WERI-Rb-1 (cell line): ENCODE measurements at regions not wholly inside any gene's neighbourhood (a gene's known extent, or its start where the extent isn't known, plus 50 kb on each side); places are given as distances from the start of the nearest gene placed in this dataset.
A peak's percentile ranks its signal among the peaks of the same experiment; 100 is the strongest.

Experiments used
- DNase-seq: peaks from one replicate; pipeline ENCODE4 v3.0.0-alpha.2; 2020
- H3K27ac ChIP-seq: fragments of 250-450 bp; sonication (Bioruptor Pico); 2 replicates; pipeline ENCODE4 v1.5.1; 2020; ENCODE audit warnings: mild to moderate bottlenecking, moderate library complexity
- H3K27me3 ChIP-seq: fragments of 250-450 bp; sonication (Bioruptor Pico); 2 replicates; pipeline ENCODE4 v1.5.1; 2021; ENCODE audit warnings: mild to moderate bottlenecking, low read depth, moderate library complexity; ENCODE audit not compliant: insufficient read depth, severe bottlenecking
- H3K36me3 ChIP-seq: fragments of 250-450 bp; sonication (Bioruptor Pico); 2 replicates; pipeline ENCODE4 v1.5.1; 2020; ENCODE audit warnings: mild to moderate bottlenecking, moderate library complexity
- H3K4me3 ChIP-seq: 2 replicates; pipeline ENCODE4 v1.5.1; 2011; ENCODE audit warnings: low read depth, mild to moderate bottlenecking, control low read depth, low read length
- H3K9me3 ChIP-seq: fragments of 250-450 bp; sonication (Bioruptor Pico); 2 replicates; pipeline ENCODE4 v1.5.1; 2021; ENCODE audit warnings: mild to moderate bottlenecking, moderate library complexity; ENCODE audit not compliant: severe bottlenecking
- TF ChIP-seq, protein P1 (sequence below): IDR thresholded peaks from 2 replicates; pipeline ENCODE4 v1.5.1; 2011; ENCODE audit warnings: low read depth, mild to moderate bottlenecking, control low read depth, inconsistent platforms, low read length

DNA sequence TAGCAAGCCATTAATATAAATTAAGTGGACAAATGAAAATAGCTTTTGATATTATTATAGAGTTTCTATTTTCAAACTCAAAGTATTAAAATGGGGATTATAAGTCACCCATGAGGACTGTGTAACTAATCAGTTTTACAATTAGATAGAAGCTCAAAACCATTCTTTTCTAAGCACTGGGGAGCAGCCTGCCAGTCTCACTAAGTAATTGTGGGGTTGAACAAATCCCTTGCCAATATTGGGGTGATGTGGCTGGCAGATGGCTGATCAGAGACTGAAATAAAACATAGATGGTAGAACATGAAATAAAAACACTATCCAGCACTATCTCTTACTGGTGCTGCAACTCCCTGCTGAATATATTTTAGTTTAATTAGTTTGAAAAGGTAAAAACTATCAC, 353.2 kb downstream of the FLRT2 start:
- no peak for DNase-seq
- no peaks in the 10 kb centered on the region for H3K9me3 ChIP-seq
- H3K27me3 ChIP-seq = no peaks in the 10 kb centered on the region
- H3K36me3 ChIP-seq = no peaks in the 10 kb centered on the region
- TF ChIP-seq, protein P1, sequence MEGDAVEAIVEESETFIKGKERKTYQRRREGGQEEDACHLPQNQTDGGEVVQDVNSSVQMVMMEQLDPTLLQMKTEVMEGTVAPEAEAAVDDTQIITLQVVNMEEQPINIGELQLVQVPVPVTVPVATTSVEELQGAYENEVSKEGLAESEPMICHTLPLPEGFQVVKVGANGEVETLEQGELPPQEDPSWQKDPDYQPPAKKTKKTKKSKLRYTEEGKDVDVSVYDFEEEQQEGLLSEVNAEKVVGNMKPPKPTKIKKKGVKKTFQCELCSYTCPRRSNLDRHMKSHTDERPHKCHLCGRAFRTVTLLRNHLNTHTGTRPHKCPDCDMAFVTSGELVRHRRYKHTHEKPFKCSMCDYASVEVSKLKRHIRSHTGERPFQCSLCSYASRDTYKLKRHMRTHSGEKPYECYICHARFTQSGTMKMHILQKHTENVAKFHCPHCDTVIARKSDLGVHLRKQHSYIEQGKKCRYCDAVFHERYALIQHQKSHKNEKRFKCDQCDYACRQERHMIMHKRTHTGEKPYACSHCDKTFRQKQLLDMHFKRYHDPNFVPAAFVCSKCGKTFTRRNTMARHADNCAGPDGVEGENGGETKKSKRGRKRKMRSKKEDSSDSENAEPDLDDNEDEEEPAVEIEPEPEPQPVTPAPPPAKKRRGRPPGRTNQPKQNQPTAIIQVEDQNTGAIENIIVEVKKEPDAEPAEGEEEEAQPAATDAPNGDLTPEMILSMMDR = no peak
- no peak overlapping the region for H3K4me3 ChIP-seq
- H3K27ac ChIP-seq = no peak overlapping the region

DNA sequence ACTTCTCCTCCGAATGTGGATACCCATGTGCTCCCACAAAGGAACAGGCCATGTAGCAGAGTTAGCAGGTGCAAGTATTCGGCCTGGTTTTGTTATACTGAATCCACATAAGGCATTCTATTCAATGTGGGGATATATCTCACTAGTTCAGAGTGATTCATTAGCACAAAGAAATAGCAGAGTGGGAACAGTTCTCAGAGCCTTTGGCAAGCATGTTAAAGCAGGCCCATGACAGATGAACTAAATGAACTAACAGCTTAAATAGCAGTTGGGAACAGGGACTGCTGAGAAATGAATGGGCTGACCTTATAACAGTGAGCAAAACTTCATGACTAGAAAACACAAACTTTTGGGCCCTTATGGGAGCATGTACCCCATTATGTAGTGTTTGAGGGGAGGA, 352.0 kb downstream of the FLRT2 start:
- no peak for DNase-seq
- Histone ChIP-seq H3K27me3 (no peaks in the 10 kb centered on the region), H3K36me3 (no peaks in the 10 kb centered on the region), H3K27ac (no peak overlapping the region), H3K9me3 (no peaks in the 10 kb centered on the region), H3K4me3 (no peak overlapping the region)
- TF ChIP-seq, protein P1 = no peak

DNA sequence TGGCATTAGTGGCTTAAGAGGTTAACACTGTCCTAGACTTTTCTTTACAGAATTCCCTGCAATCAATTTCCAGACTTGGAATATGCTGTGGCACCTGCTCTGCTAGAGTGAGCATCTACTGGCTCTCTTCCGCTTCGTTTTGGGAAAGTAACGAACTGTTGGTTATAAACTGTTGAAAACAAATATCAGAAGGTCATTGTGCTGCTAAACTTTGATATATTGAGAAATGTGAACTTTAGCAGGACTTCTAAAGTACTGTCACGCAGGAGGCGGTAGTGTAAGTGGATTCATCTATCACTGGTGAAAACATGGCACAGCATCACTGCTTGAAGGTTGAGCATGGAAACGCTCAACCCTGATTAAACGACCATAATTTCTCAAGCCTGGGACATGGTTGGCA, 348.9 kb downstream of the FLRT2 start:
- TF ChIP-seq, protein P1 = no peak
- Histone ChIP-seq H3K27ac (no peak overlapping the region), H3K27me3 (no peaks in the 10 kb centered on the region), H3K4me3 (no peak overlapping the region), H3K9me3 (no peaks in the 10 kb centered on the region), H3K36me3 (no peaks in the 10 kb centered on the region)
- no peak for DNase-seq

GRCh38 chr14:85873006-85873405, 343.1 kb downstream of the FLRT2 start:
- no peaks in the 10 kb centered on the region for H3K9me3 ChIP-seq
- DNase-seq = peak; percentile 33
- H3K27me3 ChIP-seq = no peaks in the 10 kb centered on the region
- TF ChIP-seq, protein P1 = no peak
- H3K27ac ChIP-seq = peak overlapping the region; percentile 24; the same call in 1 of the 2 replicates
- H3K4me3 ChIP-seq = no peak overlapping the region
- H3K36me3 ChIP-seq = no peaks in the 10 kb centered on the region

DNA sequence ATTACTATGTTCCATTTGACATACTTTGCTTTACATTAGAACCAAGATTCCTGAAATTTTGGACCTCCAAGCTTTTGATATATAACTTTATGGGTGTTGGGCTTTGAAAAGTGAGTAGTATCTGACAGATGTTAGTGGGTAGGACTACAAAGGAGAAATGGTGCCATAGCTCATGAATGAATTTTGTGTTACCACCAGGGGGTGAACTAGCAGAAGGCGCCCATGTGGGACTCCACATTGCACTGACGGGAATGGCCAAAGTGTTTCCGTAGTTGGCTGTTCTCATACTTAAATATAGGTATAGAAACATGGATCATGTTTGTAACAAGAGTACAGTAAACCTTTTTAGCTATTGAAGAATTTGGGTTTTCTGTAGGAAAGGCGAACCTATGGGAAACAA, 337.5 kb downstream of the FLRT2 start:
- Histone ChIP-seq H3K36me3 (no peaks in the 10 kb centered on the region), H3K9me3 (no peaks in the 10 kb centered on the region), H3K4me3 (no peak overlapping the region), H3K27ac (no peak overlapping the region), H3K27me3 (no peaks in the 10 kb centered on the region)
- TF ChIP-seq, protein P1 = peak; percentile 32; the same call in 1 of the 2 replicates
- DNase-seq = peak; percentile 19

DNA sequence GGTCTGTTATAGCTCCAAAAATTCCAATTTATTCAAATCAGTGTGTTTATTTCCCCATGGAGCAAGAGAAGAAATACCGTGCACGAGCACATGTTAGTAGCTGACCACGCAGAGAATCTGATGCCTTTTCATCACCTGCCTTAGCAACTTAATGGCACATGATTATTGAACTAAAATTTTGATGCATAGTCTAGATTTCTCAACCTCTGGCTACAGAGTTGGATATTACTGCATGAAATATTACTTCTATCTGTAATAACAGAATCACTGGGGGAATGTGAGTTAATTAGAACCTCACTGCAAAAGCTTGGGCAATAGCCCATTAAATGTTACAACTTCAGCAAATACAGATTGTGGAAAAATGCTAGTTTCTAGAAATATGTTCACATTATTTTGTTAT, 335.8 kb downstream of the FLRT2 start:
- no peaks in the 10 kb centered on the region for H3K27me3 ChIP-seq
- DNase-seq = no peak
- H3K4me3 ChIP-seq = no peak overlapping the region
- no peaks in the 10 kb centered on the region for H3K36me3 ChIP-seq
- H3K9me3 ChIP-seq = no peaks in the 10 kb centered on the region
- TF ChIP-seq, protein P1 = no peak
- H3K27ac ChIP-seq = no peak overlapping the region
